Neural cell (in vitro differentiated cells): ENCODE measurements at regions not wholly inside any gene's neighbourhood (a gene's known extent, or its start where the extent isn't known, plus 50 kb on each side); places are given as distances from the start of the nearest gene placed in this dataset.

Experiments
- H2AFZ ChIP-seq: fragments of 200-600, 300-800 bp; sonication (generic), shearing (Covaris generic); 2 replicates; pipeline ENCODE4 v1.6.0; 2014; ENCODE audit warnings: low read depth, mild to moderate bottlenecking, antibody characterized with exemption, low read length, moderate library complexity
- H3F3A ChIP-seq: fragments of 200-600 bp; shearing (Covaris generic); 2 replicates; pipeline ENCODE4 v1.6.1; 2016; ENCODE audit warnings: mild to moderate bottlenecking, moderate library complexity, mixed read lengths, antibody characterized with exemption, low read length; ENCODE audit not compliant: insufficient read depth, poor library complexity, severe bottlenecking
- H3K27ac ChIP-seq: fragments of 200-600, 300-800 bp; sonication (generic), shearing (Covaris generic); 2 replicates; pipeline ENCODE4 v1.5.1; 2014; ENCODE audit warnings: mild to moderate bottlenecking, low read length, moderate library complexity
- H3K27me3 ChIP-seq: fragments of 300-800, 200-600 bp; sonication (generic), shearing (Covaris generic); 2 replicates; pipeline ENCODE4 v1.6.0; 2014; ENCODE audit warnings: mild to moderate bottlenecking, low read depth, low read length, moderate library complexity; ENCODE audit not compliant: insufficient read depth
- H3K36me3 ChIP-seq: fragments of 300-800, 200-600 bp; sonication (generic), shearing (Covaris generic); 2 replicates; pipeline ENCODE4 v1.5.1; 2014; ENCODE audit warnings: mild to moderate bottlenecking, antibody characterized with exemption, low read length, moderate library complexity; ENCODE audit not compliant: insufficient read depth
- H3K4me2 ChIP-seq: fragments of 300-800, 200-600 bp; sonication (generic), shearing (Covaris generic); 2 replicates; pipeline ENCODE4 v1.6.0; 2014; ENCODE audit warnings: mild to moderate bottlenecking, low read length
- H3K4me3 ChIP-seq: fragments of 300-800, 200-600 bp; sonication (generic), shearing (Covaris generic); 2 replicates; pipeline ENCODE4 v1.5.1; 2014; ENCODE audit warnings: mild to moderate bottlenecking, low read length, moderate library complexity
- H3K79me2 ChIP-seq: fragments of 200-600 bp; shearing (Covaris generic); replicated peaks from 2 replicates; pipeline ENCODE4 v1.6.0; 2014; ENCODE audit warnings: mild to moderate bottlenecking, low read length, moderate library complexity; ENCODE audit not compliant: insufficient read depth
- H3K9ac ChIP-seq: fragments of 300-800, 200-600 bp; sonication (generic), shearing (Covaris generic); 2 replicates; pipeline ENCODE4 v1.6.1; 2016; ENCODE audit warnings: mild to moderate bottlenecking, low read length, mixed read lengths
- H3K9me2 ChIP-seq: fragments of 200-600 bp; shearing (Covaris generic); 2 replicates; pipeline ENCODE4 v1.6.1; 2016; ENCODE audit warnings: mild to moderate bottlenecking, low read length, mixed read lengths; ENCODE audit not compliant: insufficient read depth
- H3K9me3 ChIP-seq: fragments of 200-600, 300-800 bp; sonication (generic), shearing (Covaris generic); 2 replicates; pipeline ENCODE4 v1.6.1; 2016; ENCODE audit warnings: mild to moderate bottlenecking, mixed run types, low read length, moderate library complexity, mixed read lengths
- H4K20me1 ChIP-seq: fragments of 200-600 bp; shearing (Covaris generic); 2 replicates; pipeline ENCODE4 v1.6.1; 2016; ENCODE audit warnings: mild to moderate bottlenecking, mixed run types; ENCODE audit not compliant: insufficient read depth
- EP300 ChIP-seq: fragments of 450-650 bp; conservative IDR thresholded peaks from 2 replicates; pipeline ENCODE4 v1.6.1; 2014; ENCODE audit warnings: antibody characterized with exemption, mild to moderate bottlenecking, moderate library complexity; ENCODE audit not compliant: poor library complexity, severe bottlenecking
- EZH2 ChIP-seq: fragments of 200-600, 300-800 bp; shearing (Covaris generic), sonication (generic); IDR thresholded peaks from 2 replicates; pipeline ENCODE4 v1.6.1; 2014; ENCODE audit warnings: antibody characterized with exemption, low read length, borderline replicate concordance, mild to moderate bottlenecking; ENCODE audit not compliant: insufficient read depth, poor library complexity, severe bottlenecking
- MXI1 ChIP-seq: fragments of 450-650 bp; conservative IDR thresholded peaks from 2 replicates; pipeline ENCODE4 v1.6.1; 2014; ENCODE audit warnings: antibody characterized with exemption, mild to moderate bottlenecking; ENCODE audit not compliant: poor library complexity, severe bottlenecking
- POLR2AphosphoS5 ChIP-seq: IDR thresholded peaks from 2 replicates; pipeline ENCODE4 v1.6.1; 2012
- RAD21 ChIP-seq: fragments of 450-650 bp; conservative IDR thresholded peaks from 2 replicates; pipeline ENCODE4 v1.6.1; 2014; ENCODE audit warnings: antibody characterized with exemption, mild to moderate bottlenecking, moderate library complexity
- SMC3 ChIP-seq: fragments of 450-650 bp; conservative IDR thresholded peaks from 2 replicates; pipeline ENCODE4 v1.6.1; 2014; ENCODE audit warnings: antibody characterized with exemption, mild to moderate bottlenecking, moderate library complexity; ENCODE audit not compliant: poor library complexity
- TAF1 ChIP-seq: IDR thresholded peaks from 2 replicates; pipeline ENCODE4 v1.6.1; 2012; ENCODE audit warnings: low read depth
- TF ChIP-seq, protein P1 (sequence below): fragments of 450-650 bp; IDR thresholded peaks from 2 replicates; pipeline ENCODE4 v1.5.1; 2014; ENCODE audit warnings: antibody characterized with exemption, mild to moderate bottlenecking, moderate library complexity; ENCODE audit not compliant: poor library complexity, severe bottlenecking
- TF ChIP-seq, protein P2 (sequence below): IDR thresholded peaks from 2 replicates; pipeline ENCODE4 v1.6.1; 2012; ENCODE audit warnings: borderline replicate concordance

DNA sequence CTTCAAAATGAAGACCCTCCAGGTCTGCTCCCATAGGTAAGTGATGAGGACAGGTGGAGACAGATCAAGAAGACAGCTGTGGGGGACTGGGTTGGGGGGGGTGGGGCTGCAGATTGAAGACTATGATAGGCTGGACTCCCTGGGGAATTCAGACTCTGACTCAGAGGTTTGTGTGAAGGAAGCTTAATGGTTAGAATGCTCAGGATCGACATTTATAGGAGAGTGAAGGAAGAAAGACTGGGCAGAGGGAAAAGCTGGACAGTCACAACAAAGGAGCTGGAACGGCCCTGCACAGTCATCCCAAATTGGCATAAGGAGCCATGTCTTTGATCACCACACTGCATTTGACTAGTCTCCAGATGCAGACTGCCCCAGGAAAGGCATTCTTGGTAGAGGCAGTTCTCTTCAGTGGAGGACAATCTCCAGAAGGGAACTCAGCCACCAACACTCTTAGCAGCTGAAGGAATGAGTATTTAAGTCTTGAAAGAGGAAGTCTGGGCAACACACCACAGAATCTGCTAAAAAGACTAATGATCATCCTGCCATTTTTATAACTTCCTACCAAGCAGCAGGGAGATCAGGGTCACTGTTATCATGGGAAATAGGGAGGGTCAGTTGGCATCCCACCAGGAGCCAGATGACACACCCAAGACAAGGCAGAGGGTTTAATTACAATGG, 120.0 kb upstream of the ZC3H11B start (continued):
- TF ChIP-seq, protein P1, sequence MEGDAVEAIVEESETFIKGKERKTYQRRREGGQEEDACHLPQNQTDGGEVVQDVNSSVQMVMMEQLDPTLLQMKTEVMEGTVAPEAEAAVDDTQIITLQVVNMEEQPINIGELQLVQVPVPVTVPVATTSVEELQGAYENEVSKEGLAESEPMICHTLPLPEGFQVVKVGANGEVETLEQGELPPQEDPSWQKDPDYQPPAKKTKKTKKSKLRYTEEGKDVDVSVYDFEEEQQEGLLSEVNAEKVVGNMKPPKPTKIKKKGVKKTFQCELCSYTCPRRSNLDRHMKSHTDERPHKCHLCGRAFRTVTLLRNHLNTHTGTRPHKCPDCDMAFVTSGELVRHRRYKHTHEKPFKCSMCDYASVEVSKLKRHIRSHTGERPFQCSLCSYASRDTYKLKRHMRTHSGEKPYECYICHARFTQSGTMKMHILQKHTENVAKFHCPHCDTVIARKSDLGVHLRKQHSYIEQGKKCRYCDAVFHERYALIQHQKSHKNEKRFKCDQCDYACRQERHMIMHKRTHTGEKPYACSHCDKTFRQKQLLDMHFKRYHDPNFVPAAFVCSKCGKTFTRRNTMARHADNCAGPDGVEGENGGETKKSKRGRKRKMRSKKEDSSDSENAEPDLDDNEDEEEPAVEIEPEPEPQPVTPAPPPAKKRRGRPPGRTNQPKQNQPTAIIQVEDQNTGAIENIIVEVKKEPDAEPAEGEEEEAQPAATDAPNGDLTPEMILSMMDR = no peak

DNA sequence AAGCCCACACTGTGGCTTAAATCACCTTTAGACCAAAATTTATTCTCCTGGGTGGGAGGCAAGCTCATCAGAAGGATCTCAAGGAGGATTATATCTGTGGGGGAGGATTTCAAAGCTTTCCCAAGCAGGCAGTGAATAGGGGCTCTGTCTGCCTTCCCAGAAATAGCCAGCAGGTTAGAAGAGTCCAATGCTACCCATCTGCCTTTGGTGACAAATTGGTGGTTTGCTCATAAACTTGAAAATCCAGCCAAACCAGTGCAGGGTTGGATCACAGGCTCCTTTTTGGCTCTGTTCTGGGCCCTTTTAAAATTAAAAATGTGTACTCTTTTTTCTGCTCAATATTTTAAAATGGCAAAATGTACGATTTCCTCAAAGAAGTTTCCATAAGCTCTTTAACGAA, 118.9 kb upstream of the ZC3H11B start:
- H3K9ac ChIP-seq = no peak overlapping the region
- no peaks in the 10 kb centered on the region for H3F3A ChIP-seq
- H4K20me1 ChIP-seq = no peaks in the 10 kb centered on the region
- no peak overlapping the region for H3K4me3 ChIP-seq
- no peaks in the 10 kb centered on the region for H3K36me3 ChIP-seq
- no peaks in the 10 kb centered on the region for H3K79me2 ChIP-seq
- no peak overlapping the region for H3K27ac ChIP-seq
- no peak overlapping the region for H3K4me2 ChIP-seq
- H3K9me2 ChIP-seq = no peaks in the 10 kb centered on the region
- no peak overlapping the region for H2AFZ ChIP-seq
- H3K27me3 ChIP-seq = no peaks in the 10 kb centered on the region
- no peak for TF ChIP-seq SMC3
- TF ChIP-seq, protein P1 = no peak
- no peak for TF ChIP-seq POLR2AphosphoS5
- TF ChIP-seq MXI1 = no peak
- TF ChIP-seq, protein P2, sequence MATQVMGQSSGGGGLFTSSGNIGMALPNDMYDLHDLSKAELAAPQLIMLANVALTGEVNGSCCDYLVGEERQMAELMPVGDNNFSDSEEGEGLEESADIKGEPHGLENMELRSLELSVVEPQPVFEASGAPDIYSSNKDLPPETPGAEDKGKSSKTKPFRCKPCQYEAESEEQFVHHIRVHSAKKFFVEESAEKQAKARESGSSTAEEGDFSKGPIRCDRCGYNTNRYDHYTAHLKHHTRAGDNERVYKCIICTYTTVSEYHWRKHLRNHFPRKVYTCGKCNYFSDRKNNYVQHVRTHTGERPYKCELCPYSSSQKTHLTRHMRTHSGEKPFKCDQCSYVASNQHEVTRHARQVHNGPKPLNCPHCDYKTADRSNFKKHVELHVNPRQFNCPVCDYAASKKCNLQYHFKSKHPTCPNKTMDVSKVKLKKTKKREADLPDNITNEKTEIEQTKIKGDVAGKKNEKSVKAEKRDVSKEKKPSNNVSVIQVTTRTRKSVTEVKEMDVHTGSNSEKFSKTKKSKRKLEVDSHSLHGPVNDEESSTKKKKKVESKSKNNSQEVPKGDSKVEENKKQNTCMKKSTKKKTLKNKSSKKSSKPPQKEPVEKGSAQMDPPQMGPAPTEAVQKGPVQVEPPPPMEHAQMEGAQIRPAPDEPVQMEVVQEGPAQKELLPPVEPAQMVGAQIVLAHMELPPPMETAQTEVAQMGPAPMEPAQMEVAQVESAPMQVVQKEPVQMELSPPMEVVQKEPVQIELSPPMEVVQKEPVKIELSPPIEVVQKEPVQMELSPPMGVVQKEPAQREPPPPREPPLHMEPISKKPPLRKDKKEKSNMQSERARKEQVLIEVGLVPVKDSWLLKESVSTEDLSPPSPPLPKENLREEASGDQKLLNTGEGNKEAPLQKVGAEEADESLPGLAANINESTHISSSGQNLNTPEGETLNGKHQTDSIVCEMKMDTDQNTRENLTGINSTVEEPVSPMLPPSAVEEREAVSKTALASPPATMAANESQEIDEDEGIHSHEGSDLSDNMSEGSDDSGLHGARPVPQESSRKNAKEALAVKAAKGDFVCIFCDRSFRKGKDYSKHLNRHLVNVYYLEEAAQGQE = no peak
- TF ChIP-seq EP300 = no peak
- TF ChIP-seq EZH2 = no peak
- TF ChIP-seq TAF1 = no peak
- TF ChIP-seq RAD21 = no peak
- no peaks in the 10 kb centered on the region for H3K9me3 ChIP-seq
